Stomach (tissue), 8 donors: ENCODE measurements at regions not wholly inside any gene's neighbourhood (a gene's known extent, or its start where the extent isn't known, plus 50 kb on each side); places are given as distances from the start of the nearest gene placed in this dataset.

Experiments
- DNase-seq, 2 donors: peaks; one replicate each; pipeline versions ENCODE4 v3.0.0 to v3.0.0-alpha.2; 2013 to 2019
- H3K27ac ChIP-seq, 5 donors: fragments of 200-600 bp in 4 of 5; sonication (generic) in 4 of 5; one replicate each; pipeline ENCODE4 v1.5.1; 2013 to 2019; ENCODE audit warnings: mild to moderate bottlenecking in 1 of 5, moderate library complexity in 1 of 5
- H3K27me3 ChIP-seq, 3 donors: fragments of 200-600 bp; sonication (generic); one replicate each; pipeline ENCODE4 v1.5.1; 2017 to 2019; ENCODE audit warnings: mixed run types in 1 of 3
- H3K36me3 ChIP-seq, 4 donors: fragments of 200-600 bp; sonication (generic); 1 replicate in 3 of 4; 2 replicates in 1 of 4; pipeline ENCODE4 v1.5.1; 2016 to 2019
- H3K4me1 ChIP-seq, 4 donors: fragments of 200-600 bp; sonication (generic); one replicate each; pipeline ENCODE4 v1.5.1; 2016 to 2019
- H3K4me3 ChIP-seq, 4 donors: fragments of 200-600 bp; sonication (generic) in 3 of 4; one replicate each; pipeline ENCODE4 v1.5.1; 2016 to 2019; ENCODE audit warnings: mild to moderate bottlenecking in 1 of 4
- H3K9me3 ChIP-seq, 4 donors: fragments of 200-600 bp; sonication (generic); one replicate each; pipeline ENCODE4 v1.5.1; 2016 to 2019
- EP300 ChIP-seq: sonication (generic); formaldehyde crosslinking; IDR thresholded peaks from one replicate; pipeline ENCODE4 v1.6.1; 2017; ENCODE audit warnings: antibody characterized with exemption
- POLR2A ChIP-seq, 4 donors: fragments of 450-650 bp; IDR thresholded peaks; one replicate each; pipeline ENCODE4 v1.6.1; 2016; ENCODE audit warnings: antibody characterized with exemption in 4 of 4, control low read depth in 2 of 4, mild to moderate bottlenecking in 1 of 4, moderate library complexity in 1 of 4
- POLR2AphosphoS5 ChIP-seq, 3 donors: sonication (generic); formaldehyde crosslinking; IDR thresholded peaks; one replicate each; pipeline ENCODE4 v1.6.1; 2016; ENCODE audit warnings: antibody characterized with exemption in 3 of 3
- WGBS, 5 donors: extraction: QIAGEN DNeasy Blood & Tissue Kit in 3 of 5; methylation state at CpG; one replicate each; pipeline versions ENCODE4 v1.1.5 to v1.1.7; 2013 to 2018; 5-methylcytosine and 5-hydroxymethylcytosine counted together
- intact Hi-C: fragments of 100-400 bp; cut with DNase I; formaldehyde crosslinking; loops from one replicate; pipeline ENCODE4 v1.15.1; 2023; ENCODE audit warnings: low total_unique reads
- TF ChIP-seq, protein P1 (sequence below), 7 experiments: fragments of 450-650 bp in 4 of 7; fragments of 200-600 bp in 3 of 7; sonication (generic) in 3 of 7; IDR thresholded peaks; one replicate each; pipeline ENCODE4 v1.5.1; 2016 to 2019; ENCODE audit warnings: antibody characterized with exemption in 7 of 7, control low read depth in 2 of 7, mild to moderate bottlenecking in 1 of 7
- donor health status: healthy with polysubstance abuse.
- donor health status: Bipolar disorder and iron deficiency.
- donor health status: healthy.

DNA sequence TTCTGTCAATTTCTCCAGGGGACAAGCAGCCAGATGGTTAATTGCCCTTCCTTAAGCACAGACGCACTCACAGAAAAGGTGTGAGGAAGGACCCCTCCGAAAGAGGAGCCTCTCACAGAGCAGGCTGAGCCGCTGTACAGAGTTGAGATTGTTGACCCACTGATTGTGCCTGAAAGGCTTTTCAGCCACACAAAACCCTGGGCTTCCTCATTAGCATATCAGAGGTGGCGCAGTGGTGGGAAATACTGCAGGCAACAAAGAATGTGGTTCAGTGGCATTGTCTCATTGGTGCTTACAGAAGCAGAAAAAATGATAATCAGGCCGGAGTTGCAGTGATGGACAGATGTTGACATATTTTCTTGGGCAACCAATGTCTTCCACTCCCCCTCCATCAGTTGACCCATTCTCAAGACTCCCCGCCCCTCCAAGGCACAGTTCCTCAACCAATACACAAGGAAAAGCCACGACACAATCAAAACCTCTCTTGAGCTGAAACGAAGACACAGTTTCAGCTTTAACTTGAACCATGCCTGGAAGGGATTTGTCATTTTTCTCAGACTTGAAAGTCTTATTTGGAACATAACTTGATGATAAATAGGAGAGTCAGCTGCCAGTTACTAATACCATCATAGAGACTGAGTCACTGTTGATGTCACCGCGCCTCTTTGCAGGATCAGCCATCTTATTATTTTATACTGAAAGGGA is 53.1 kb downstream of the ATXN3L start:
- 83 to 97% (median 88%) methylated on average over 10 of the region's 10 CpGs for WGBS, 5 donors
- intact Hi-C loops, result no loop called here

DNA sequence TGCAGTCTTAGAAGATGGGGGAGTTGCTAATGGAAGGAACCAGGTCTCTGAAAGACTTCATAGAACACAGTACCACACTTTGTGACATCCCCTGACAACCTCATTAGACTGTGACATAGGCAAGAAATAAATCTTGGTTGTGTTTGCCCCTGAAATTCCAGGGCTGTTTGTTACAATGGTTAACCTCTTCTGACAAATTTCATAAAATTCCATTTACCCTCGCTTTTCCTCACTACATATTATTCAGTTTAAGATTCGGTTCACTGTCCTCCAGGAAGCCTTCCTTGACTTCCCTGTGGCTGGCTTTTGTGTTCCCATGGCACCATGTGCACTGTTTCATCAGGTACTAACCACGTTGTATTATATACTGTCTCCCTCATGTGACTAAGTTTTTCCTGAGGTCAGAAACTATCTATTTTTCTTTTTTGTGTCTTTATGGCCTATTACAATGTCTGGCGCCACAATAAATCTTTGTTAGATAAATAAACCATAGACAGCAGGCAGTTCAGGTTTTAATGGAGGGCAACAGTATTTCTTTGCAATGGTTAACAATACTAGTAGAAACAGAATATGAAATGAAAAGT is 54.2 kb downstream of the ATXN3L start:
- no peaks in the 10 kb centered on the region for H3K27me3 ChIP-seq
- H3K4me1 ChIP-seq, result no peaks in the 10 kb centered on the region
- H3K9me3 ChIP-seq, result no peaks in the 10 kb centered on the region
- 80 to 95% (median 86%) methylated on average over 4 of the region's 4 CpGs for WGBS, 5 donors
- intact Hi-C loops, result no loop called here
- TF ChIP-seq, protein P1, sequence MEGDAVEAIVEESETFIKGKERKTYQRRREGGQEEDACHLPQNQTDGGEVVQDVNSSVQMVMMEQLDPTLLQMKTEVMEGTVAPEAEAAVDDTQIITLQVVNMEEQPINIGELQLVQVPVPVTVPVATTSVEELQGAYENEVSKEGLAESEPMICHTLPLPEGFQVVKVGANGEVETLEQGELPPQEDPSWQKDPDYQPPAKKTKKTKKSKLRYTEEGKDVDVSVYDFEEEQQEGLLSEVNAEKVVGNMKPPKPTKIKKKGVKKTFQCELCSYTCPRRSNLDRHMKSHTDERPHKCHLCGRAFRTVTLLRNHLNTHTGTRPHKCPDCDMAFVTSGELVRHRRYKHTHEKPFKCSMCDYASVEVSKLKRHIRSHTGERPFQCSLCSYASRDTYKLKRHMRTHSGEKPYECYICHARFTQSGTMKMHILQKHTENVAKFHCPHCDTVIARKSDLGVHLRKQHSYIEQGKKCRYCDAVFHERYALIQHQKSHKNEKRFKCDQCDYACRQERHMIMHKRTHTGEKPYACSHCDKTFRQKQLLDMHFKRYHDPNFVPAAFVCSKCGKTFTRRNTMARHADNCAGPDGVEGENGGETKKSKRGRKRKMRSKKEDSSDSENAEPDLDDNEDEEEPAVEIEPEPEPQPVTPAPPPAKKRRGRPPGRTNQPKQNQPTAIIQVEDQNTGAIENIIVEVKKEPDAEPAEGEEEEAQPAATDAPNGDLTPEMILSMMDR (IDR thresholded peaks at IDR 0.05), result no peak
- TF ChIP-seq POLR2AphosphoS5 (IDR thresholded peaks at IDR 0.05) (no peak), EP300 (no peak), POLR2A (IDR thresholded peaks at IDR 0.05) (no peak)
- no peak overlapping the region for H3K27ac ChIP-seq
- DNase-seq, result no peak
- H3K4me3 ChIP-seq, result no peak overlapping the region
- H3K36me3 ChIP-seq, result no peaks in the 10 kb centered on the region

More for the DNA sequence above, 53.1 kb downstream of the ATXN3L start:
- Histone ChIP-seq H3K4me3 (no peak overlapping the region), H3K4me1 (no peaks in the 10 kb centered on the region), H3K27ac (no peak overlapping the region), H3K27me3 (no peaks in the 10 kb centered on the region), H3K36me3 (no peaks in the 10 kb centered on the region), H3K9me3 (no peaks in the 10 kb centered on the region)
- TF ChIP-seq POLR2A (IDR thresholded peaks at IDR 0.05) (no peak), EP300 (no peak), POLR2AphosphoS5 (IDR thresholded peaks at IDR 0.05) (no peak)
- no peak for DNase-seq

DNA sequence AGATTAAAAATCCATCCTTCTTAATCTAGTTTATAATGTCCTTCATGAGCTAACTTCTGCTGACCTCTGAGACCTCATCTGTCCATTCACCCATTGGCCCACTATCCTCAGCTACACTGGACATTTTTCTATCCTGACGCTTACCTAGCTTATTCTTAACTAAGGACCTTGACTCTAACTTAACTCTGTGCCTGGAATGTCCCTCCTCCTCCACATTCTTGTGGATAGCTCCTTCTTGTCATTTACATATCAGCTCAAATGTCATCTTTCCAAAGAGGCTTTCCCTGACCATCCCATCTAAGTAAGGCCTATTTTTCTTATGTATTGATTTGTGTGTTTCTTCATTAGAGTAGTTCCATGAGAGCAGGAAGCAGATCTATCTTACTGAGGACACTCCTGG is 54.7 kb downstream of the ATXN3L start:
- no peaks in the 10 kb centered on the region for H3K27me3 ChIP-seq
- no peak for DNase-seq
- intact Hi-C loops, result no loop called here
- H3K9me3 ChIP-seq, result no peaks in the 10 kb centered on the region
- no peak overlapping the region for H3K4me3 ChIP-seq
- no peaks in the 10 kb centered on the region for H3K36me3 ChIP-seq
- H3K27ac ChIP-seq, result no peak overlapping the region
- no peaks in the 10 kb centered on the region for H3K4me1 ChIP-seq
- WGBS, 5 donors, result 82 to 100% (median 83%) methylated on average over 1 of the region's 1 CpG
- TF ChIP-seq POLR2AphosphoS5 (IDR thresholded peaks at IDR 0.05), result no peak
- TF ChIP-seq EP300, result no peak
- TF ChIP-seq POLR2A (IDR thresholded peaks at IDR 0.05), result no peak

DNA sequence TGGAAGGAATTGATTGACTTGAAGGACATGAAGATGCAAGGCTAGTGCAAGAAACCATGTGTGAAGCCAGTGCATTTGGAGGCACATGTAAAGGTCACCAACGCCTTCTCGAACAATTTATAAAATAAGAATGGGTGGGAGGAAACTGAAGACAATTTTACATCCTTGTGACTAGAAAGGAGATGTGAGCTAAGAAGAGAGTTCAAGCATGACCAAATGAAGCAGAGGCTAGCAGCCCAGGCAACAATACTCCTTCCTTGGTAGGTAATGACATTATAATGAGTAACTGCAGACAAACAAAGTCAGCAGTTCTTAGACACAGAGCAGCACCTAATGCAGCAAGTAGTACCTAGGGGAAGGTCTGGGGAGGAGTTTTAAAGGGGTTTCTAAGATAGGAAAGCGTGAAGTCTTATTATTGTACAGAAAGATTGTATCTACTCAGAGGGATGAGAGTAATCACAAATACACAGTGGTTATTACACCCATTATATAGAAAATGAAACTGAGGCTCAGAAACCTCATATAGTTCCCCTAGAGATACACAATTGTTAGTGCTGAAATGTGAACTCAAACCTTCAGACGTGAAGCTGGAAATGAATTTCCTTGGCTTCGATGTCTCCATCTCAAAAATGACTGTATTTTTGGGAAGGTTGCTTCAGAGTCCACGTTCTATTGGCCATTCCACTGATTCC is 56.1 kb downstream of the ATXN3L start:
- 84 to 95% (median 93%) methylated on average over 6 of the region's 6 CpGs for whole genome bisulfite sequencing, 5 donors

DNA sequence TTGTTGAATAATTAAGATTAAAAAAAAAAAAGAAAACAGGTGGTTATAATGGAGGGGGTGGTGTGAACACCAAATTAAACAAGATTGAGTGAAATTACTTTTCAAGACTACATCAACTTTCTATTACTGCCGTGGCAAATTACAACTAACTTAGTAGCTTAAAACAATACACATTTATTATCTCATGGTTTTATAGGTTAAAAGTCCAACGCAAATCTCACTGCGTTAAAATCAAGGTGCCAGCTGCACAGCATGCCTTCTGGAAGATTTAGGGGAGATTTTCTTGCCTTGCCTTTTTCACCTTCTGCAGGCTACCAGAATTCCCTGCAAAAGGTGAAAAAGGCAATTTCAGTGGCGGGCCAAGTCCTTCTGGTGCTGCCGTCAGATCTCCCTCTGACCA is 58.5 kb downstream of the ATXN3L start:
- intact Hi-C loops, result no loop called here
- WGBS, 5 donors, result 62 to 82% (median 77%) methylated on average over 5 of the region's 5 CpGs
- TF ChIP-seq POLR2A (IDR thresholded peaks at IDR 0.05), result no peak
- TF ChIP-seq, protein P1 (IDR thresholded peaks at IDR 0.05), result no peak
- TF ChIP-seq EP300, result no peak
- TF ChIP-seq POLR2AphosphoS5 (IDR thresholded peaks at IDR 0.05), result no peak
- Histone ChIP-seq H3K4me1 (no peaks in the 10 kb centered on the region), H3K4me3 (no peak overlapping the region), H3K36me3 (no peaks in the 10 kb centered on the region), H3K9me3 (no peaks in the 10 kb centered on the region), H3K27me3 (no peaks in the 10 kb centered on the region), H3K27ac (no peak overlapping the region)
- DNase-seq, result no peak

More for the DNA sequence above, 56.1 kb downstream of the ATXN3L start:
- Histone ChIP-seq H3K27ac (no peak overlapping the region), H3K9me3 (no peaks in the 10 kb centered on the region), H3K36me3 (no peaks in the 10 kb centered on the region), H3K4me1 (no peaks in the 10 kb centered on the region), H3K4me3 (no peak overlapping the region), H3K27me3 (no peaks in the 10 kb centered on the region)
- intact Hi-C loops, result no loop called here
- TF ChIP-seq POLR2A (IDR thresholded peaks at IDR 0.05), result no peak
- no peak for DNase-seq
